AG04449 (cell line): ENCODE measurements at regions not wholly inside any gene's neighbourhood (a gene's known extent, or its start where the extent isn't known, plus 50 kb on each side); places are given as distances from the start of the nearest gene placed in this dataset.

Experiments used
- CTCF ChIA-PET: fragments of 350-600 bp; formaldehyde crosslinking; extraction: SDS; loops from one replicate; lab custom pipeline; 2021; ENCODE audit warnings: antibody characterized with exemption; lab: Yijun Ruan, JAX
- POLR2A ChIA-PET: fragments of 400-600, 350-600 bp; formaldehyde crosslinking; extraction: SDS; loops from one replicate; lab custom pipeline; 2020; ENCODE audit warnings: antibody characterized with exemption, inconsistent platforms; lab: Yijun Ruan, JAX
- DNase-seq: peaks from one replicate; pipeline ENCODE4 v3.0.0-alpha.2; 2010; ENCODE audit warnings: low read depth, low spot score
- H3K4me3 ChIP-seq: 2 replicates; pipeline ENCODE4 v1.5.1; 2011; ENCODE audit warnings: low read depth, mild to moderate bottlenecking, control low read depth, low read length
- TF ChIP-seq, protein P1 (sequence below): IDR thresholded peaks from one replicate; pipeline ENCODE4 v1.5.1; 2011; ENCODE audit warnings: mild to moderate bottlenecking, moderate library complexity, low read length, control low read depth, inconsistent platforms; ENCODE audit not compliant: insufficient read depth; ENCODE audit errors: missing control alignments

DNA sequence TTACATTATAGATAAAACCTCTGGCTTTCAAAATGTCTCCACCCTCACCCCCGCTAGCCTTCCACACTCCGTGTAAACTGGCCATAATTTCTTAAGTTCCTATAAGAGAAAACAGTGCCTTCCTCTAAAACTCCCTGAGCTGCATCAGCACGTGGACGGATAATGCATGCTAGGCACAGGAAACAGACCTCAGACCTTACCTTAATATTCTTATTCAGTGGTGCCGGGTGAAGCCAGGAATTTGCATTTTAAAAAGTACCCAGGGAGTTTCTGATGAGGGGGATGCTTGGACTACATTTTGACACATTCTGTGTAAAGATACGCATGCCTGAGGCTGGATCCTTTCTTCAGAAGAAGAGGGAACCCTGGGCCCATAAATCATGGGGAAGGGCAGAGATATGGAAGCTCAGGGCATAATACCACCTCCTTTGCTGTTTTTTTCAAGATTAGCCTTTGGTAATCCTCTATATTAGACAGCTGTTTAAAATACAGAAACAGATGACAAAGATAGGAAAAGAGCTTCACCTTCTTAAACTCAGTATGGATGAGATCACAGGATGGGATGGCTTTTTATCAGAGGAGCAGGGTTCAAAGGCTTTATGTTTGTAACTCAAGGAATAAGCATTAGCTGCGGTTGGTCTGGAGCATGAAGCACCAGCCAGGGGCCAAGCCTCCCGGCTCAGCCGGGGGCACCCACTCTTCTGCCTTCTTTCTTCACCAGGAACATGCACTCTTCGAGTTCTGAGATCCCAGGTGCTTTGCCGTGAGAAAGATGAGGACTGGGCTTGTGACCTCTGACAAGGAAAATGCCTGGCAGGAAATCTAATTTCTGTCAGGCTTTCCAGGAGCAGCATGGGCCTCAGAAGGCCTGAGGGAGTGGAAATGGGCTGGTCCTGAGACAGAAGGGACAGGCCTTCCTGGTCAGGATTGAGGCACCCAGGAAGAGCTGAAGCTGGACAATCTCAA lies 218.1 kb upstream of the SOX4 start:
- no peak for DNase-seq
- TF ChIP-seq, protein P1, sequence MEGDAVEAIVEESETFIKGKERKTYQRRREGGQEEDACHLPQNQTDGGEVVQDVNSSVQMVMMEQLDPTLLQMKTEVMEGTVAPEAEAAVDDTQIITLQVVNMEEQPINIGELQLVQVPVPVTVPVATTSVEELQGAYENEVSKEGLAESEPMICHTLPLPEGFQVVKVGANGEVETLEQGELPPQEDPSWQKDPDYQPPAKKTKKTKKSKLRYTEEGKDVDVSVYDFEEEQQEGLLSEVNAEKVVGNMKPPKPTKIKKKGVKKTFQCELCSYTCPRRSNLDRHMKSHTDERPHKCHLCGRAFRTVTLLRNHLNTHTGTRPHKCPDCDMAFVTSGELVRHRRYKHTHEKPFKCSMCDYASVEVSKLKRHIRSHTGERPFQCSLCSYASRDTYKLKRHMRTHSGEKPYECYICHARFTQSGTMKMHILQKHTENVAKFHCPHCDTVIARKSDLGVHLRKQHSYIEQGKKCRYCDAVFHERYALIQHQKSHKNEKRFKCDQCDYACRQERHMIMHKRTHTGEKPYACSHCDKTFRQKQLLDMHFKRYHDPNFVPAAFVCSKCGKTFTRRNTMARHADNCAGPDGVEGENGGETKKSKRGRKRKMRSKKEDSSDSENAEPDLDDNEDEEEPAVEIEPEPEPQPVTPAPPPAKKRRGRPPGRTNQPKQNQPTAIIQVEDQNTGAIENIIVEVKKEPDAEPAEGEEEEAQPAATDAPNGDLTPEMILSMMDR: no peak
- CTCF ChIA-PET: no interaction called here
- POLR2A ChIA-PET: no interaction called here
- no peak overlapping the region for H3K4me3 ChIP-seq

DNA sequence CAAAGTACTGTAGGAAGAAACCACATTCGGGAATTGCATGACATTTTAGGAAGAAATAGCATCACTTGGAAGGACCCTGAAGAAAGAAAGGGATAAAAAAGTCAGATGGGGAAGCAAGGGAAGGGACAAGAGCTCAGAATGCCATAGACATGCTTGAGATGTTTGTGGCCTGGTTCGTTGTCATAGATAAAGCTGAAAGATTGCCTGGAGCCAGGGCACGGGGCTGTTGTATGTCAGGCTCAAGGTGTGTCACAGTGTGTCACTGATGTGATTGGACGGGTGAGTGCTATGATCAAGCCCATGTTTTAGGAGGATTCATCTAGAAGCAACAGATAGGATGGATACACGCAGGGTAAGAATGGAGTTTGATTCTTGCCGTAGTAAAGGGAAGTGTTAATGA lies 216.2 kb upstream of the SOX4 start:
- DNase-seq: no peak
- H3K4me3 ChIP-seq: no peak overlapping the region
- POLR2A ChIA-PET: no interaction called here
- TF ChIP-seq, protein P1: no peak
- CTCF ChIA-PET: interaction anchor here (1.0 kb wide), 1 partner anchor 18 kb away, joined by 3 read pairs; no protein-coding TSS in a partner anchor

DNA sequence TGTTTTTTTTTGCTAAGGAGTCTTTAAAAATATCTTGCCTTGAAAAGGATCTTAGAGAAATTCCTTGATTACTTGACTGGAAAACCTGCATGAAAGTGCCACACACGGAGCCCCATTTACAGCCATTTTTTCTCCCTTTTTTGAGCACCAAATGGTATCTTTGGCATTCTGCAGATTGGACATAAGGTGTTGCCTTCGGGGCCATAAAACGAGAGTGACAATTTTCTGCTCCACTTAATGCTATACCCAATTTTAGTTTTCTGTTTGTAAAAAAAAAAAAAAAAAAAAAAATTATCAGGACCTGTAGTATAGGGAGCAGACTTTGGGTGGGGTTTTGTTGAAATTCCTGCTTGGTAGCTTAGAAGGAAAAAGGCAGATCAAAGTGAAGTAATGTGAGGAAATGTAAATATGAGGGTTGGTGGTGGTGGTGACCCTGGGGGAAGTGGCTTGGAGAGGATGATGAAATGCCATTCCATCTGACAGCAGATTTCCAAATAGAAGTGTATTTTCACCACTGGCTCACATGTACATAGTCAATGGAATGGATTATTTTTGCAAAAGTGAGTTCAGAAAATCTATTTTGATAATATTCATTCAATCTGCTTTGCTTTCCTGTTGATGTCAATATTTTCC lies 212.1 kb upstream of the SOX4 start:
- POLR2A ChIA-PET: no interaction called here
- no peak for DNase-seq
- TF ChIP-seq, protein P1: no peak
- no peak overlapping the region for H3K4me3 ChIP-seq
- CTCF ChIA-PET: no interaction called here

DNA sequence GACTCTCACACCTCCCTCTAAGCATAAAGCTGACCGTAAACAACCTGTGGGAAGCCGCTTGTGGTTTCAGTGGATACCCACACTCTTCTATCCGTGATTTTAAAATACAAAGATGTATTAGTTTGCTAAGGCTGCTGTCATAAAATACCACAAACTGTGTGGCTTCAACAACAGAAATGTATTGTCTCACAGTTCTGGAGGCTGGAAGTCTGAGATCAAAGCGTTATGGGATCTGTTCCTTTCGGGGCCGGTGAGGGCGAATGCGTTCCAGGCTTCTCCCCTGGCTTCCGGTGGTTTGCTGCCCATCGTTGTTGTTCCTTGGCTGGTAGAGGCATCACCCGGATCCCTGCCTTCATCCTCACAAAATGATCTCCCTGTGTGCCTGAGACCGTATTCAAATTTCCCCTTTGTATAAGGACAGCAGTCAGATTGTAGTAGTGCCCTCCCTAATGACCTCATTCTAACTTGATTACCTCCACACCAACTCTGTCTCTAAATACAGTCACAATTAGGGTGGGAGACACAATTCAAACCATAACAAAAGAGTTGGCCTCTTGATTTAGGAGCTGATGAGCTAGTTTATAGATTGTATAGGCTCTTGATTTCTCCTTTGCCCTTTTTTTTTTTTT lies 210.6 kb upstream of the SOX4 start:
- TF ChIP-seq, protein P1: no peak
- no peak overlapping the region for H3K4me3 ChIP-seq
- ChIA-PET POLR2A (no interaction called here), CTCF (no interaction called here)
- DNase-seq: no peak

DNA sequence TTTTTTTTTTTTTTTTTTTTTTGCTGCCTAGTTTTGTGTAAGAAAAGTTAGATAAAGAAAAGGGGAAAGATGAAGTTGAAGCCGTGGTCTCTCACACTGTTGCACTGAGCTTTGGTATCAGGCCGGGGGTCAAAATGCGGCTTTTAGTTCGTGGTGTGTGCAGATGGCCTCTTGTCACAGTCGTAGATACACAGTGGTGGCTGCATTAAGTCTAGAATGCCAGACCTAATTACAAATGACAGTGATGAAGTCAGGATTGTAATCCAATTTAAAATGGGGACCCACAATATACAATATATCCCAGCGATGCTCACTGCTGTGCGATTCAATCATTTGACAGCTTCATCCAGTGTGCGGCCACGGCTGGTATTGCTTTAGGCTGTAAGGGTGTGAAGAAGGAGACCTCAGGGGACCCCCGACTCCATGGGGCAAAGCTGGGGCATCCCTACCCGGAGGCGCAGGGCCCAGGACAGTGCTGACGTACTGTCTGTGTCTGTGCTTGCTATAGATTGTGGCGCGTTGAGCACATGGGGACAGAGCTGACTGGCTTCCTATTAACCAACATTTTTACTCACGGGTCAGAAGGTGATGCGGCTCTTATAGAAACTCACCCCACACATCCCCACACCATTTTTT lies 210.0 kb upstream of the SOX4 start:
- POLR2A ChIA-PET: no interaction called here
- TF ChIP-seq, protein P1: no peak
- CTCF ChIA-PET: no interaction called here
- no peak overlapping the region for H3K4me3 ChIP-seq
- no peak for DNase-seq

DNA sequence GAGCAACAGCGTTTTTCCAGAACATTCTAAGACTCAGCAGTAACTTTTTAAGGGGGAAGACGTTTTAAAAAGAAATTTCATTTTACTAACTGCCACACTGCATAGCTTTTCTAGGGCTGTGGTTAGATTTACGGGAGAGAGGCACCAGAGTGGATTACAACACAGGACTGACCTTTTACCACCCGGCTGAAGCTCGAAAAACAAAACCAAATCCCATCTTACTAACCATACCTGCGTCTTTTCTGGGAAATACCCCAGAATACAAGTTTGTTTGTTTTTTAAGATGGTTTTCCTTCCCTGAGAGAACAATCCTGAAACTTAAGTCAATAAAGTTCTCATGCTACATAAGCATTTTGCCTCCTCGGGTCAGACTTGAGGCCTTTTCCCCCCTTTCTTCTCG lies 209.3 kb upstream of the SOX4 start:
- CTCF ChIA-PET: no interaction called here
- POLR2A ChIA-PET: no interaction called here
- no peak for DNase-seq
- no peak overlapping the region for H3K4me3 ChIP-seq
- TF ChIP-seq, protein P1: no peak
